ENCODE measurements at regions not wholly inside any gene's neighbourhood (a gene's known extent, or its start where the extent isn't known, plus 50 kb on each side); places are given as distances from the start of the nearest gene placed in this dataset.
"Not testable (repeated sequence)": the region's sequence is repeated elsewhere in the genome, so short reads cannot be mapped to it uniquely, and the experiment has no call there.

GRCh38 chr22:40094485-40094884, 83.2 kb upstream of the TNRC6B start:
- no peak for DNase-seq

- DNase-seq, result not testable (repeated sequence)
Observed at GRCh38 chr22:40099887-40100286, 77.8 kb upstream of the TNRC6B start.

- no peak for DNase-seq
Observed at GRCh38 chr22:40105755-40106154, 72.0 kb upstream of the TNRC6B start.

GRCh38 chr22:40107244-40107643, 70.5 kb upstream of the TNRC6B start:
- DNase-seq, result no peak

- DNase-seq, result peak in 1 of 2 donors; percentile 2
Observed at GRCh38 chr22:40107851-40108378, 69.8 kb upstream of the TNRC6B start.

GRCh38 chr22:40108396-40108795, 69.3 kb upstream of the TNRC6B start:
- DNase-seq, result no peak

- DNase-seq, result not testable (repeated sequence)
Observed at GRCh38 chr22:40108926-40109325, 68.8 kb upstream of the TNRC6B start.

- peak in 1 of 2 donors; percentile 11 for DNase-seq
Observed at GRCh38 chr22:40111451-40111850, 66.3 kb upstream of the TNRC6B start.

GRCh38 chr22:40112595-40112994, 65.1 kb upstream of the TNRC6B start:
- no peak for DNase-seq

- no peak for DNase-seq
Observed at GRCh38 chr22:40113696-40114095, 64.0 kb upstream of the TNRC6B start.

GRCh38 chr22:40114411-40114810, 63.3 kb upstream of the TNRC6B start:
- DNase-seq, result no peak

GRCh38 chr22:40116496-40117200, 61.1 kb upstream of the TNRC6B start:
- DNase-seq, result no peak

- DNase-seq, result no peak
Observed at GRCh38 chr22:40118979-40119378, 58.7 kb upstream of the TNRC6B start.

GRCh38 chr22:40120848-40121247, 56.9 kb upstream of the TNRC6B start:
- no peak for DNase-seq

- no peak for DNase-seq
Observed at GRCh38 chr22:40121461-40121860, 56.3 kb upstream of the TNRC6B start.

GRCh38 chr22:40122792-40123191, 54.9 kb upstream of the TNRC6B start:
- DNase-seq, result no peak

GRCh38 chr22:40123387-40123786, 54.3 kb upstream of the TNRC6B start:
- DNase-seq, result no peak

Measured in inflammatory macrophage (primary cell).